ENCODE measurements at regions not wholly inside any gene's neighbourhood (a gene's known extent, or its start where the extent isn't known, plus 50 kb on each side); places are given as distances from the start of the nearest gene placed in this dataset.

GRCh38 chr7:94174375-94174774 is 170.2 kb upstream of the BET1 start:
- Histone ChIP-seq H3K9me2 (no peaks in the 10 kb centered on the region), H2AFZ (ENCODE audit: low read depth) (no peak overlapping the region), H3K9me3 (no peaks in the 10 kb centered on the region), H3K4me2 (no peak overlapping the region), H3K4me1 (ENCODE audit: control insufficient read depth in 1 of 2, insufficient read depth in 2 of 2, low read depth in 1 of 2, low read length in 1 of 2) (no peaks in the 10 kb centered on the region; a peak in 1 of 4 replicates), H3K79me2 (ENCODE audit: insufficient read depth) (no peaks in the 10 kb centered on the region), H3K36me3 (replicated peaks in 1 of 2; ENCODE audit: control insufficient read depth in 1 of 2, insufficient read depth in 2 of 2, low read length in 1 of 2) (no peaks in the 10 kb centered on the region), H3K9ac (no peak overlapping the region), H3K4me3 (ENCODE audit: low read depth in 2 of 2, low read length in 1 of 2) (no peak overlapping the region), H3K27ac (ENCODE audit: low read depth in 2 of 2, low read length in 1 of 2) (no peak overlapping the region), H3K27me3 (ENCODE audit: insufficient read depth) (no peaks in the 10 kb centered on the region), H4K20me1 (ENCODE audit: insufficient read depth) (no peaks in the 10 kb centered on the region), H3F3A (replicated peaks; ENCODE audit: insufficient read depth) (no peaks in the 10 kb centered on the region)
- no peak for DNase-seq
- 95% methylated on average over 5 of the region's 5 CpGs for WGBS (ENCODE audit: low lambda C conversion rate)
- ChIA-PET CTCF (interaction anchor here (1.1 to 2.7 kb wide), 2 partner anchors 8 to 83 kb away, joined by 3 to 8 read pairs; no protein-coding TSS in a partner anchor), POLR2A (no interaction called here)
- TF ChIP-seq ZBTB33 (IDR thresholded peaks at IDR 0.05; ENCODE audit: borderline replicate concordance, low read depth) (no peak), TEAD4 (IDR thresholded peaks at IDR 0.05; ENCODE audit: borderline replicate concordance, insufficient read depth) (no peak), GATA2 (CRISPR knock-in tag; IDR thresholded peaks at IDR 0.05) (no peak)

GRCh38 chr7:94174956-94175355 is 170.8 kb upstream of the BET1 start:
- Histone ChIP-seq H3F3A (replicated peaks; ENCODE audit: insufficient read depth) (no peaks in the 10 kb centered on the region), H3K4me3 (ENCODE audit: low read depth in 2 of 2, low read length in 1 of 2) (no peak overlapping the region), H2AFZ (ENCODE audit: low read depth) (no peak overlapping the region), H3K9ac (no peak overlapping the region), H3K4me1 (ENCODE audit: control insufficient read depth in 1 of 2, insufficient read depth in 2 of 2, low read depth in 1 of 2, low read length in 1 of 2) (no peaks in the 10 kb centered on the region; a peak in 1 of 4 replicates), H3K27me3 (ENCODE audit: insufficient read depth) (no peaks in the 10 kb centered on the region), H3K27ac (ENCODE audit: low read depth in 2 of 2, low read length in 1 of 2) (no peak overlapping the region), H3K9me2 (no peaks in the 10 kb centered on the region), H3K9me3 (no peaks in the 10 kb centered on the region), H4K20me1 (ENCODE audit: insufficient read depth) (no peaks in the 10 kb centered on the region), H3K4me2 (no peak overlapping the region), H3K79me2 (ENCODE audit: insufficient read depth) (no peaks in the 10 kb centered on the region), H3K36me3 (replicated peaks in 1 of 2; ENCODE audit: control insufficient read depth in 1 of 2, insufficient read depth in 2 of 2, low read length in 1 of 2) (no peaks in the 10 kb centered on the region)
- WGBS (ENCODE audit: low lambda C conversion rate): 90% methylated on average over 2 of the region's 2 CpGs
- no peak for DNase-seq
- ChIA-PET POLR2A (no interaction called here), CTCF (no interaction called here)
- TF ChIP-seq NRF1 (IDR thresholded peaks at IDR 0.05; ENCODE audit: low read depth, low read length): no peak
- no peak for TF ChIP-seq TCF12 (IDR thresholded peaks at IDR 0.05)
- no peak for TF ChIP-seq REST (IDR thresholded peaks at IDR 0.05; ENCODE audit: low read depth, low read length)
- TF ChIP-seq FOSL2 (IDR thresholded peaks at IDR 0.05; ENCODE audit: borderline replicate concordance, low read depth): 0 out of 2 replicates have a peak, but pooled peaks have one; percentile 6

Measured in SK-N-SH (cell line).